CD4-positive, alpha-beta T cell (primary cell): ENCODE measurements at regions not wholly inside any gene's neighbourhood (a gene's known extent, or its start where the extent isn't known, plus 50 kb on each side); places are given as distances from the start of the nearest gene placed in this dataset.
"Not testable (repeated sequence)": the region's sequence is repeated elsewhere in the genome, so short reads cannot be mapped to it uniquely, and the experiment has no call there.

Experiments
- ATAC-seq: fragments of 200-7000 bp; cut with Tn5 transposase; one replicate; pipeline ENCODE4 v1.10.0; 2022; ENCODE audit warnings: mild to moderate bottlenecking; ENCODE audit not compliant: poor library complexity
- CTCF ChIA-PET: fragments of 350-600 bp; sonication (Branson Sonifier 250); formaldehyde crosslinking; loops from one replicate; lab custom pipeline; 2021; ENCODE audit warnings: antibody characterized with exemption, inconsistent platforms; lab: Charles Lee
- POLR2A ChIA-PET: fragments of 350-600 bp; sonication (Branson Sonifier 250); formaldehyde crosslinking; loops from one replicate; lab custom pipeline; 2021; ENCODE audit warnings: antibody characterized with exemption, inconsistent platforms; lab: Charles Lee
- DNase-seq, 14 experiments: peaks; one replicate each; pipeline ENCODE4 v3.0.0-alpha.2; 2013 to 2020; ENCODE audit warnings: mixed read lengths in 2 of 14
- H3K27ac ChIP-seq, 2 donors: one replicate each; pipeline versions ENCODE4 v1.5.1 to v1.7.0; 2013; ENCODE audit warnings: low read length in 2 of 2, low read depth in 1 of 2, mild to moderate bottlenecking in 1 of 2
- H3K27me3 ChIP-seq, 2 experiments: 1 replicate in 1 of 2; 2 replicates in 1 of 2; pipeline versions ENCODE4 v1.6.1 to v1.7.0; 2013; ENCODE audit warnings: low read length in 2 of 2, control low read depth in 1 of 2, mild to moderate bottlenecking in 1 of 2, moderate library complexity in 1 of 2; ENCODE audit not compliant: insufficient read depth in 2 of 2, control insufficient read depth in 1 of 2
- H3K36me3 ChIP-seq: one replicate; pipeline ENCODE4 v1.6.1; 2013; ENCODE audit warnings: low read length, control low read depth; ENCODE audit not compliant: insufficient read depth
- H3K4me1 ChIP-seq: one replicate; pipeline ENCODE4 v1.6.1; 2013; ENCODE audit warnings: low read length, control low read depth; ENCODE audit not compliant: insufficient read depth
- H3K4me3 ChIP-seq: one replicate; pipeline ENCODE4 v1.5.1; 2013; ENCODE audit warnings: mild to moderate bottlenecking, low read length, moderate library complexity
- H3K9me3 ChIP-seq, 2 experiments: 1 replicate in 1 of 2; 2 replicates in 1 of 2; pipeline versions ENCODE4 v1.6.1 to v1.7.0; 2013; ENCODE audit warnings: low read length in 2 of 2, mild to moderate bottlenecking in 2 of 2, control low read depth in 1 of 2, moderate library complexity in 1 of 2; ENCODE audit not compliant: control insufficient read depth in 1 of 2, insufficient read depth in 1 of 2
- H3K27ac Mint-ChIP-seq: one replicate; pipeline ENCODE4 v1.8.0; 2020; ENCODE audit warnings: mixed read lengths
- H3K27me3 Mint-ChIP-seq: one replicate; pipeline ENCODE4 v1.8.0; 2021; ENCODE audit warnings: mixed read lengths
- H3K36me3 Mint-ChIP-seq: one replicate; pipeline ENCODE4 v1.8.0; 2021; ENCODE audit warnings: low read depth, mixed read lengths
- H3K4me1 Mint-ChIP-seq: one replicate; pipeline ENCODE4 v1.8.0; 2021; ENCODE audit warnings: low read depth, mixed read lengths
- H3K4me3 Mint-ChIP-seq: one replicate; pipeline ENCODE4 v1.8.0; 2020; ENCODE audit warnings: mild to moderate bottlenecking, mixed read lengths
- H3K9me3 Mint-ChIP-seq: one replicate; pipeline ENCODE4 v1.8.0; 2020; ENCODE audit warnings: mixed read lengths
- CTCF ChIP-seq: fragments of 200-600 bp; IDR thresholded peaks from one replicate; pipeline ENCODE4 v1.8.0; 2022; ENCODE audit warnings: antibody characterized with exemption, mild to moderate bottlenecking
- intact Hi-C, 2 experiments: fragments of 100-400 bp; cut with DNase I in 1 of 2; cut with micrococcal nuclease in 1 of 2; formaldehyde crosslinking; loops; one replicate each; pipeline versions ENCODE4 v1.15.1 to v1.9.0; 2023 to 2025; cut with DNase I, micrococcal nuclease

- Histone ChIP-seq H3K9me3 (peaks cover 0 to 14% of the 10 kb centered on the region in 2 experiments), H3K27ac (no peak overlapping the region), H3K4me3 (no peak overlapping the region), H3K27me3 (no peaks in the 10 kb centered on the region), H3K36me3 (no peaks in the 10 kb centered on the region), H3K4me1 (no peaks in the 10 kb centered on the region)
- ATAC-seq = no peak
- Mint-ChIP-seq H3K36me3 (no peaks in the 10 kb centered on the region), H3K4me3 (no peak overlapping the region), H3K9me3 (peaks cover 13% of the 10 kb centered on the region), H3K27ac (no peak overlapping the region), H3K27me3 (no peaks in the 10 kb centered on the region), H3K4me1 (no peaks in the 10 kb centered on the region)
- ChIA-PET POLR2A (no interaction called here), CTCF (no interaction called here)
- TF ChIP-seq CTCF = no peak
- intact Hi-C loops = no loop called here
- DNase-seq = no peak
Observed at GRCh38 chr11:39745401-39745800, 1714.1 kb downstream of the LRRC4C start.

GRCh38 chr11:39741066-39741465 lies 1718.4 kb downstream of the LRRC4C start:
- TF ChIP-seq CTCF = no peak
- Histone ChIP-seq H3K27me3 (no peaks in the 10 kb centered on the region), H3K9me3 (peaks cover 0 to 8% of the 10 kb centered on the region in 2 experiments), H3K27ac (no peak overlapping the region), H3K4me3 (no peak overlapping the region), H3K4me1 (no peaks in the 10 kb centered on the region), H3K36me3 (no peaks in the 10 kb centered on the region)
- H3K36me3 Mint-ChIP-seq = no peaks in the 10 kb centered on the region
- no peaks in the 10 kb centered on the region for H3K27me3 Mint-ChIP-seq
- CTCF ChIA-PET = no interaction called here
- H3K27ac Mint-ChIP-seq = no peak overlapping the region
- POLR2A ChIA-PET = interaction anchor here (0.6 kb wide), 1 partner anchor 491 kb away, joined by 3 read pairs; no protein-coding TSS in a partner anchor
- no peaks in the 10 kb centered on the region for H3K4me1 Mint-ChIP-seq
- no peak for ATAC-seq
- intact Hi-C loops = no loop called here
- H3K9me3 Mint-ChIP-seq = peaks cover 9% of the 10 kb centered on the region
- no peak overlapping the region for H3K4me3 Mint-ChIP-seq
- no peak for DNase-seq

- H3K27me3 ChIP-seq, CTCF ChIA-PET, H3K4me3 Mint-ChIP-seq, H3K27me3 Mint-ChIP-seq, H3K36me3 ChIP-seq, H3K4me1 Mint-ChIP-seq, ATAC-seq, H3K36me3 Mint-ChIP-seq, H3K9me3 ChIP-seq, H3K27ac ChIP-seq, intact Hi-C loops, DNase-seq, H3K27ac Mint-ChIP-seq, POLR2A ChIA-PET, H3K4me3 ChIP-seq, H3K4me1 ChIP-seq: not testable (repeated sequence)
- H3K9me3 Mint-ChIP-seq = peaks cover 11% of the 10 kb centered on the region
Observed at GRCh38 chr11:39736351-39736750, 1723.1 kb downstream of the LRRC4C start.

GRCh38 chr11:39732001-39732400 lies 1727.5 kb downstream of the LRRC4C start:
- Histone ChIP-seq H3K27me3 (no peaks in the 10 kb centered on the region), H3K4me3 (no peak overlapping the region), H3K9me3 (peaks cover 5% of the 10 kb centered on the region in 2 experiments), H3K27ac (no peak overlapping the region), H3K36me3 (no peaks in the 10 kb centered on the region), H3K4me1 (no peaks in the 10 kb centered on the region)
- Mint-ChIP-seq H3K4me3 (no peak overlapping the region), H3K4me1 (no peaks in the 10 kb centered on the region), H3K27ac (no peak overlapping the region), H3K36me3 (no peaks in the 10 kb centered on the region), H3K9me3 (peaks cover 20% of the 10 kb centered on the region), H3K27me3 (no peaks in the 10 kb centered on the region)
- TF ChIP-seq CTCF = no peak
- no peak for DNase-seq
- intact Hi-C loops = no loop called here
- ChIA-PET CTCF (no interaction called here), POLR2A (no interaction called here)
- ATAC-seq = no peak
